HL-60 (cell line): ENCODE measurements at regions not wholly inside any gene's neighbourhood (a gene's known extent, or its start where the extent isn't known, plus 50 kb on each side); places are given as distances from the start of the nearest gene placed in this dataset.

ENCODE experiments used
- DNase-seq, 2 experiments: peaks; one replicate each; pipeline ENCODE4 v3.0.0-alpha.2; 2010 to 2020; ENCODE audit warnings: low read depth in 1 of 2, low spot score in 1 of 2
- H3K27ac ChIP-seq: fragments of 250-450 bp; sonication (Bioruptor Pico); replicated peaks from 2 replicates; pipeline ENCODE4 v1.5.1; 2020; ENCODE audit warnings: mild to moderate bottlenecking, moderate library complexity
- H3K27me3 ChIP-seq: fragments of 250-450 bp; sonication (Bioruptor Pico); 2 replicates; pipeline ENCODE4 v1.5.1; 2021; ENCODE audit warnings: mild to moderate bottlenecking, moderate library complexity; ENCODE audit not compliant: insufficient read depth, poor library complexity, severe bottlenecking
- H3K4me3 ChIP-seq: replicated peaks from 2 replicates; pipeline ENCODE4 v1.5.1; 2011; ENCODE audit warnings: mild to moderate bottlenecking, control low read depth, low read length; ENCODE audit not compliant: insufficient read depth
- CTCF ChIP-seq: IDR thresholded peaks from one replicate; pipeline ENCODE4 v1.5.1; 2011; ENCODE audit warnings: low read length, control low read depth, inconsistent platforms; ENCODE audit not compliant: insufficient read depth
- GABPA ChIP-seq: IDR thresholded peaks from 2 replicates; pipeline ENCODE4 v1.6.1; 2012; ENCODE audit warnings: low read depth
- POLR2AphosphoS5 ChIP-seq: IDR thresholded peaks from 2 replicates; pipeline ENCODE4 v1.6.1; 2012; ENCODE audit warnings: low read depth
- REST ChIP-seq: IDR thresholded peaks from 2 replicates; pipeline ENCODE4 v1.6.1; 2012; ENCODE audit warnings: low read depth; ENCODE audit not compliant: insufficient replicate concordance
- SPI1 ChIP-seq: IDR thresholded peaks from 2 replicates; pipeline ENCODE4 v1.6.1; 2012; ENCODE audit warnings: low read depth, mild to moderate bottlenecking, borderline replicate concordance

GRCh38 chr4:108391701-108392455, 223.1 kb upstream of the LEF1 start:
- Histone ChIP-seq H3K27ac (no peak overlapping the region), H3K27me3 (no peaks in the 10 kb centered on the region), H3K4me3 (no peak overlapping the region)
- DNase-seq: no peak
- TF ChIP-seq GABPA: no peak
- TF ChIP-seq POLR2AphosphoS5: no peak
- no peak for TF ChIP-seq SPI1
- TF ChIP-seq REST: no peak
- TF ChIP-seq CTCF: no peak

GRCh38 chr4:108385076-108385475, 216.3 kb upstream of the LEF1 start:
- no peak for TF ChIP-seq REST
- no peak for TF ChIP-seq SPI1
- no peak for TF ChIP-seq POLR2AphosphoS5
- TF ChIP-seq CTCF: no peak
- no peak for TF ChIP-seq GABPA
- Histone ChIP-seq H3K27ac (no peak overlapping the region), H3K4me3 (no peak overlapping the region), H3K27me3 (peaks cover 3% of the 10 kb centered on the region)
- DNase-seq: no peak

- no peak for DNase-seq
- no peak for TF ChIP-seq POLR2AphosphoS5
- no peak for TF ChIP-seq SPI1
- no peak for TF ChIP-seq REST
- TF ChIP-seq GABPA: no peak
- TF ChIP-seq CTCF: no peak
- H3K4me3 ChIP-seq: no peak overlapping the region
- peaks cover 3% of the 10 kb centered on the region for H3K27me3 ChIP-seq
- H3K27ac ChIP-seq: no peak overlapping the region
These were observed 215.8 kb upstream of the LEF1 start for GRCh38 chr4:108384544-108384943.
